ENCODE measurements at regions not wholly inside any gene's neighbourhood (a gene's known extent, or its start where the extent isn't known, plus 50 kb on each side); places are given as distances from the start of the nearest gene placed in this dataset.

GRCh38 chr12:76208129-76208528 lies 123.6 kb upstream of the NAP1L1 start:
- H3K27ac ChIP-seq (ENCODE audit: low read length): no peak overlapping the region

DNA sequence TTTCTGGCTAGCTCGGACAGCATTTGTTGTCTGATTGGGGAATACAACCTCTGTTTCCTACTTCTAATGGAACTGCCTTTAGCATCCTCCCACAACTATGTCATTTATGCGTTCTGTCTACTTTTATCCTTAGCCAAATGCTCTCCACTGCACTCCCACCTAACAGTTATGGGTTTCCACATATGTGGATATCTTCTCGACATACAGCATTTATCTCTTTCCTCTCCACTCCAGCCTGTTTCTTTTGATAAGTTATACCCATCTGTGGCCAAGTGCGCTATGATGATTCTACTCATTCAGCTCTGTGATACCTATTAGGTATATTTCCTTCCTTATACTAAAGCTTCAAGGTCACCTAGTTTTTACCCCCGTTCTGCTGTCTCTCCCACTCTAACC lies 122.2 kb upstream of the NAP1L1 start:
- no peak overlapping the region for H3K27ac ChIP-seq (ENCODE audit: low read length)
- intact Hi-C loops (cut with micrococcal nuclease): no loop called here
- H3K4me1 ChIP-seq (ENCODE audit: control insufficient read depth, insufficient read depth, low read length): no peaks in the 10 kb centered on the region
- no peaks in the 10 kb centered on the region for H3K9me3 ChIP-seq (ENCODE audit: control insufficient read depth, insufficient read depth, low read length)
- Mint-ChIP-seq H3K9me3 (no peaks in the 10 kb centered on the region), H3K36me3 (no peaks in the 10 kb centered on the region), H3K27ac (no peak overlapping the region), H3K4me3 (no peak overlapping the region), H3K27me3 (ENCODE audit: low read depth in 2 of 2) (peaks cover 9 to 42% of the 10 kb centered on the region in 2 donors), H3K4me1 (peaks cover 3 to 4% of the 10 kb centered on the region in 2 donors)
- 89% methylated on average over 5 of the region's 5 CpGs for WGBS (ENCODE audit: insufficient coverage)
- TF ChIP-seq CTCF (IDR thresholded peaks at IDR 0.05): no peak
- no peaks in the 10 kb centered on the region for H3K27me3 ChIP-seq (ENCODE audit: control insufficient read depth, insufficient read depth, low read length)
- DNase-seq: no peak
- no peak for ATAC-seq
- H3K36me3 ChIP-seq (ENCODE audit: control insufficient read depth, insufficient read depth, low read length): no peaks in the 10 kb centered on the region
- H3K4me3 ChIP-seq (ENCODE audit: low read length): no peak overlapping the region

More at GRCh38 chr12:76208129-76208528, 123.6 kb upstream of the NAP1L1 start:
- Histone ChIP-seq H3K9me3 (ENCODE audit: control insufficient read depth, insufficient read depth, low read length) (no peaks in the 10 kb centered on the region), H3K27me3 (ENCODE audit: control insufficient read depth, insufficient read depth, low read length) (no peaks in the 10 kb centered on the region), H3K36me3 (ENCODE audit: control insufficient read depth, insufficient read depth, low read length) (no peaks in the 10 kb centered on the region), H3K4me1 (ENCODE audit: control insufficient read depth, insufficient read depth, low read length) (no peaks in the 10 kb centered on the region), H3K4me3 (ENCODE audit: low read length) (no peak overlapping the region)
- peaks cover 9 to 31% of the 10 kb centered on the region in 2 donors for H3K27me3 Mint-ChIP-seq (ENCODE audit: low read depth in 2 of 2)
- H3K36me3 Mint-ChIP-seq: no peaks in the 10 kb centered on the region
- H3K4me1 Mint-ChIP-seq: no peaks in the 10 kb centered on the region
- no peak for TF ChIP-seq CTCF (IDR thresholded peaks at IDR 0.05)
- intact Hi-C loops (cut with micrococcal nuclease): no loop called here
- H3K4me3 Mint-ChIP-seq: no peak overlapping the region
- no peak overlapping the region for H3K27ac Mint-ChIP-seq
- no peak for DNase-seq
- ATAC-seq: no peak
- H3K9me3 Mint-ChIP-seq: no peaks in the 10 kb centered on the region

- H3K27ac Mint-ChIP-seq: no peak overlapping the region
- intact Hi-C loops (cut with micrococcal nuclease): no loop called here
- peaks cover 4 to 9% of the 10 kb centered on the region in 2 donors for H3K4me1 Mint-ChIP-seq
- H3K9me3 ChIP-seq (ENCODE audit: control insufficient read depth, insufficient read depth, low read length): no peaks in the 10 kb centered on the region
- DNase-seq (no peak), ATAC-seq (no peak)
- peaks cover 9 to 48% of the 10 kb centered on the region in 2 donors for H3K27me3 Mint-ChIP-seq (ENCODE audit: low read depth in 2 of 2)
- no peak for TF ChIP-seq CTCF (IDR thresholded peaks at IDR 0.05)
- H3K36me3 ChIP-seq (ENCODE audit: control insufficient read depth, insufficient read depth, low read length): no peaks in the 10 kb centered on the region
- H3K36me3 Mint-ChIP-seq: no peaks in the 10 kb centered on the region
- H3K4me3 Mint-ChIP-seq: no peak overlapping the region
- WGBS (ENCODE audit: insufficient coverage): 63% methylated on average over 1 of the region's 1 CpG
- no peak overlapping the region for H3K4me3 ChIP-seq (ENCODE audit: low read length)
- peaks cover 2% of the 10 kb centered on the region for H3K4me1 ChIP-seq (ENCODE audit: control insufficient read depth, insufficient read depth, low read length)
- H3K27me3 ChIP-seq (ENCODE audit: control insufficient read depth, insufficient read depth, low read length): no peaks in the 10 kb centered on the region
- H3K27ac ChIP-seq (ENCODE audit: low read length): no peak overlapping the region
- H3K9me3 Mint-ChIP-seq: no peaks in the 10 kb centered on the region
These were observed 121.7 kb upstream of the NAP1L1 start for GRCh38 chr12:76206039-76206676.

DNA sequence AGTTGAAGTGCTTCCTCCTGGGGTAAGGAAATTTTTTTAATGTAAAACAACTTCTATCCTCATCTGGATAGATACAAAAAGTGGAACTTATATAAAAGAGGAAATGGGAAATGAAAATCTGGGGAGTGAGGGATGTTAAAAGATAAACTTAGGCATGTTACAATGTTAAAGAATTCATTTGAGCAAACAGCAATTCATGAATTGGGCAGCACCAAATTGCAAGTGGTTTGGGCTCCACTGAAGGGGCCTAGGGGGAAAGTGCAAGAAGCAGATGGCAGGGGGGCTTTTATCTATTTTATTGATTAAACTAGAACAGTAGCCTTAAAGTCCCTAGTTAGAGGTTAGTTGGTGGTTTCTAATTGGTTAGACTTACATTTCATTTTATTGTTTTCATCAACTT lies 118.1 kb upstream of the NAP1L1 start:
- no peak for ATAC-seq
- H3K4me3 Mint-ChIP-seq: no peak overlapping the region
- H3K27ac Mint-ChIP-seq: no peak overlapping the region
- Histone ChIP-seq H3K27me3 (ENCODE audit: control insufficient read depth, insufficient read depth, low read length) (no peaks in the 10 kb centered on the region), H3K27ac (ENCODE audit: low read length) (no peak overlapping the region), H3K4me1 (ENCODE audit: control insufficient read depth, insufficient read depth, low read length) (peaks cover 3% of the 10 kb centered on the region), H3K36me3 (ENCODE audit: control insufficient read depth, insufficient read depth, low read length) (no peaks in the 10 kb centered on the region), H3K4me3 (ENCODE audit: low read length) (no peak overlapping the region), H3K9me3 (ENCODE audit: control insufficient read depth, insufficient read depth, low read length) (peaks cover 9% of the 10 kb centered on the region)
- H3K9me3 Mint-ChIP-seq: peaks cover 6 to 13% of the 10 kb centered on the region in 2 donors
- peaks cover 17% of the 10 kb centered on the region for H3K36me3 Mint-ChIP-seq
- peaks cover 9 to 48% of the 10 kb centered on the region in 2 donors for H3K27me3 Mint-ChIP-seq (ENCODE audit: low read depth in 2 of 2)
- intact Hi-C loops (cut with micrococcal nuclease): no loop called here
- no peak for TF ChIP-seq CTCF (IDR thresholded peaks at IDR 0.05)
- DNase-seq: no peak
- peaks cover 4 to 10% of the 10 kb centered on the region in 2 donors for H3K4me1 Mint-ChIP-seq

Measured in natural killer cell (primary cell).